Stimulated activated naive CD8-positive, alpha-beta T cell treated with anti-CD3 and anti-CD28 coated beads, Interleukin-15, Interleukin-2, amounts not matched to agents 100 U/mL and 50 U/mL, for 24 hours (primary cell): ENCODE measurements at regions not wholly inside any gene's neighbourhood (a gene's known extent, or its start where the extent isn't known, plus 50 kb on each side); places are given as distances from the start of the nearest gene placed in this dataset.

Source experiments
- ATAC-seq: fragments of 150-1000 bp; cut with Tn5 transposase; one replicate; pipeline ENCODE4 v1.10.0; 2021
- DNase-seq: peaks from one replicate; pipeline ENCODE4 v3.0.0; 2021

DNA sequence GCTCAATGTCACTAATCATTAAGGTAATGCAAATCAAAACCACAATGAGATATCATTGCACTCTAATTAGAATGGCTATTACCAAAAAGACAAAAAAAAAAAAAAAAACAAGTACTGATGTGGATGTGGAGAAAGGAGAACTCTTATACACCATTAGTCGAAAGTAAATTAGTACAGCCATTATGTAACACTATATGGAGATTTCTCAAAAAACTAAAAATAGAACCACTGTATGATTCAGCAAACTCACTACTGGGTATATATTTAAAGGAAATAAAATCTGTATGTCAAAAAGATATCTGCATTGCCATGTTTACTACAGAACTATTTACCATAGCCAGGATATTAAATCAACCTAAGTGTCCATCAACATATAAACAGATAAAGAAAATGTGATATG is 265.4 kb upstream of the ARHGAP20 start:
- no peak for DNase-seq
- no peak for ATAC-seq

DNA sequence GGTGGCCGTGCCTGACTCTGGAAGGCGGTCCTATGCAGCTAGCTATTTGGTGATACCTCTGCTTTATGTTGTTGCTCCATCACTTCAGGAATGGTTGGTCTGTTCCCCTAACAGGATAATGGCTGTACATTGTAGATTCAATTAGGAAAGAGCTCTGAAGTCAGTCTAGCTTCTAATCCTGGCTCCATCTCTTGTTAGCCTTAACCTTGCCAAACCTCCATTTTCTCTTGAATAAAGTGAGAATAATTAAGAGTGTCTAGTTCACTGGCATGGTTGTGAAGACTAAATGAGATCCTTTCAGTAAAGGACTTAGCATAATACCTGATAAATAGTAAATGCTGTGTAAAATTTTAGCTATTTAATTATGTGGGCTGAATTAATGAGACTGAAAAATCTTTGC is 262.5 kb upstream of the ARHGAP20 start:
- DNase-seq (no peak), ATAC-seq (no peak)

DNA sequence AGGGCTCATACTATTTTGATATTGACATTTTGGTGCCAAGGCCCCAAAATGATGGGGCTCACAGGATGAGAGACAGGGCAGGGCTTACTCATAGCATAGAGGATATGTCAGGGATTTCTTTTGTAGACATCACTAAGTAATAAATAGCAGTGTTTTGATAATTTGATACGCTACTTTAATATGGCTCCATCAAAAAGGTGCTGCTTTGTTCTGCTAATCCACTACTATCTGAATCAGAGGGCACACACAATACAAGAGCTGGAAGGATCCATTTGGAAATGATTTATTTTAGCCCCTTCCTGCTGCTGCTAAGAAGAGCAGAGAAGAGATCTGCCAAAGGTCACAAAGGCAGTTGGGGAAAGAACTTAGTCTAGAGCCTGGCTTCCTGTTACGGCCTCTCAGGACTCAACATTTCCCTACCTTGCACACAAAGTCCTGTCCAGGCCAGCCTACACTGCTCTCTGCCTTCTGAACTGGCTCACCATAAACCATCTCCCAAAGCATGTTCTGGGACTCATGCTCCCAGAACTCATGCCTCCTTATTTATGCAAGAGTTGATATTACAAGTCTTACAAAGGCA is 261.3 kb upstream of the ARHGAP20 start:
- DNase-seq, result no peak
- ATAC-seq, result no peak

DNA sequence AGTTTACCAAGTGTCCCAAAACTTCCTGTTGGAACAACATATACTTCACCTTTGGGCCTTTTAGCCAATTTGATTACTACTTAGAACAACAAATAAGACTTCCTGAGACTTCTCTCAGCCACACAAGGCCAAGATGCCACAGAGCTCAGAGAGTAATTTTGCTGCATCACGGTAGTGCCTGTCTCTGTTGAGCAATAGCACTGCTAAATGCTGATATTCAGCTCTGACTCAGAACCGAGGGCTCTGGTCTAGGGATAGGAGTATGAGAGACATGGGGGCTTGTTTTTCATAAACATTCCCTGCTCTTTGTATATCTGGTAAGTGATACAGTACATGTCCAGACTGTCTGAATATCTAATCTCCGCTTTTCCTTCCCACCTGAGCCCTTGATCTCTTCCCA is 260.4 kb upstream of the ARHGAP20 start:
- no peak for ATAC-seq
- DNase-seq, result no peak

DNA sequence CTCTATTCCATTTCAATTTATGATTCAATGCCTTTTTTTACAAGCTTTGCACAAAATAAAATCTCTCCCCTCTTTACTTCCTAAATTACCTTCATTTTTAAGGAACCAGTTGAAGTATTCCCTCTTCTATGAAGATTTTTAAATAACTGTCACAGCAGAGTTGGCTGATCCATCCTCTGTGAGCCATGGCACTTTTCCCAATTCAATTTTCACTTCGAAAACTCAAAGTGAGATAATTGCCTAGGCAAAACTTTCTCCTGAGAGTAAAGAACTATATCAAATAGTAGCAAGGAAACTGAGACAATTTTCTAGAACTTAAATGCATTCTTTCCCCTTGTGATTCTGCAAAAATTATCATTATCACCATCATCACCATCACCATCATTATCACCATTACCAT is 259.9 kb upstream of the ARHGAP20 start:
- ATAC-seq (no peak), DNase-seq (no peak)

DNA sequence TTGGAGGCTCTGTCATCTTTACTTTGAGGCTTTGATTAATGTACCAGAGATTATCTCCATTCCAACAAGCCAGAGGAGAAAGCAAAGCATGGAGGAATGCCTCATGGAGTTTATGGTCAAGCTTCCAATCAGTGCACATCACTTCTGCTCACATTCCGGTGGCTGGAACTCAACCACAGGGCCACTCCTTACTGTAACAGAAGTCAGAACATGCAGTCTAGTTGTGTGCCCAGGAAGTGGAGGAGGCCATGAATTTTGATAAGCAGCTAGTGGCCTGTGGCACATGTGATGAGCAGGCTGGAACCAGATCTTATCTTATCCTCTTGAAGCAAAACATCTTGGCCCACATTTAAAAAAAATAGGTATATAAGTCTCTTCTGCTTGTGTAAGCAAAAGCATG is 258.9 kb upstream of the ARHGAP20 start:
- DNase-seq (no peak), ATAC-seq (no peak)

DNA sequence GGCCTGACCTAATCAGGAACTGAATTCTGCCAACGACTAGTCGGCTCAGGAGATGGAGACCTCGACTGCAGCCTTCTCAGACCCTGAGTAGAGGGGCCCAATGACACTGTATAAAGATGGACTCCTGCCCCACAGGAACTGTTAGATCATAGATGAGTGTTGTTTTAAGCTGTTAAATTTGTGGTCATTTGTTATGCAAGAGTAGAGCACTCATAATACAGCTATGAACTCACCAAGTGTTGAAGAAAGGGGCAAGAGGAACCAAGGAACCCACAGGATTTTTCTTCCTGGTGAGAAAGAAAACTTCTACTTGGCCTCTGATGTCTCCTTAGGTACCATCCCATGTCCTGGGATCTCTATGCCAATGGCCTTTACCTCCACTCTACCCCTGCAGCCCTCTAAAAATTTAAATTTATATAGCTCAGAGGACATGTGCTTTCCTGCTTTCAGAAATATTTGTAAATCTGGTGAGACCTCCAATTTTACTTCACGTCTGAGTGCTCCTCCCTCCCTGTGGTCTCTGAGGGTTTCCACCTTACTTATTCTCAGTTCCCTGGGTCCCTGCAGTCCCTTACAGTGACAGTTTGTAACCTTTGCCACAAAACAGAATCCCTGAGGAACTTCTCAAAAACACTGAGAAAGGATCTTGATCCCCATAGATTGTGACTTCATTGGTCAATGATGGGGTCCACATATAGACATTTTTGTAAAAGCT is 256.3 kb upstream of the ARHGAP20 start:
- ATAC-seq, result no peak
- DNase-seq, result no peak

DNA sequence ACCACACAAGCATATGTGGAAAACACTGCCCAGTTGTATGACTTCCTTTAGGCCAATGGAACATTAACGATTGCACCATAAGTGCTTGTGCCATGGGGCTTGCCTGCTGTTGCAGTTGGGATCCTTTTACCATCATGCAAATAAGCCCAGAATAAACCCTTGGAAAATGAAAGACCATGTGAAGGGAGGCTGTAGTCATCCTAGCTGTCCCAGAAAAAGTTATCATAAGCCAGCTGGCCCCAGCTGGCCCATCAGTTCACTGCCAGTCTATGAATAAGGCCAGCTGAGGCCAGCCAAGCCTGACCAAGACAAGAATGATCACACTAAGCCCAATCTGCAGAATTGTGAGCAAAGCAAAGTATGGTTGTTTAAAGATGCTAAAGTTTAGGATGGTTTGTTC is 253.9 kb upstream of the ARHGAP20 start:
- ATAC-seq, result no peak
- DNase-seq, result no peak

DNA sequence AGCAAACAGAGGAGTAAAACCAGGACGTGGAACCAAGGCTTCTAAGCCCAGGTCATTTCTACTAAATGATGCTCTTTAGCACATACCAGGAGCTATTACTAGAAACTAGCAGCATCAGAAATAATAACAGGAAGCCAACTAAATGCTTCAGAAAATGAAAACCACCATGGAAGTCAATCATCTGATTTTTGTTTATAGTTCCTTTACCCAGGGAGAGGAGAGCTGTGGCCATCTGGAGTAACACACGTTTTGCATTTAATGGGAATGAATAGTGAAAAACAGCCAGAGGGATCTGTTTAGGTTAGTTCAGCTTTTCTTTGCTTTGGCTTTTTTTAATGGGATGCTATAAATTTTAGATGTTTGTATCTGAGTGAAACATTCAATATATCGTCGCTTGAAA is 250.7 kb upstream of the ARHGAP20 start:
- ATAC-seq, result no peak
- DNase-seq, result no peak

DNA sequence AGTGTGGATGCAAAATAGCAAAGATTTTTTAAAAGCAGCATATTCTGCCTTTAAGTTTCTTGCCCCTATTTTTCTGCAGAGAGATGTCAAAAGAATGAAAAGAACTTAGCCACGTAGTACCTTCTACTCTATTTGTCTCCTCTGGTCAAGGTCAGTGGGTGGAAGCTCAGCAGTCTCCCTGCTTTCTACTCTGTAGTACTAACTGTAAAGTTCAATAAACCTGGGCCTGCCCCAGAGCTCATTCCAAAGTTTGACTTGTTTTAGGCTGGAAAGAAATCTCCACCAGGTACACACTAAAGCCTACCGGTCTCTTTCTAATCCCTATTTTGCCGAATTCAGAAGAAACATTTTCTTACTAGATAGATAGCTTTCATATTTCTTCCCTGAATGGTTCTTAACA is 247.9 kb upstream of the ARHGAP20 start:
- DNase-seq (no peak), ATAC-seq (no peak)

DNA sequence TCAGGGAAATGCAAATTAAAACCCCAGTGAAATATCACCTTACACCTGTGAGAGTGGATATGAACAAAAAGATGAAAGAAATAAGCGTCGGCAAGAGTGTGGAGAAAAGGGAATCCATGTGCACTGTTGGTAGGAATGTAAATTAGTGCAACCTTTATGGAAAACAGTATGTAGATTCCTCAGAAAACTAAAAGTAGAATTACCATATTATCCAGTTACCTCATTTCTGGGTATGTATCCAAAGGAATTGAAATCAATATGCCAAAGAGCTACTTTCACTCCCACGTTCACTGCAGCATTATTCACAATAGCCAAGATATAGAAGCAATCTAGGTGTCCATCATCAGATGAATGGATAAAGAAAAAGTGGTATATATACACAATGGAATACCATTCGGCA is 246.0 kb upstream of the ARHGAP20 start:
- no peak for DNase-seq
- no peak for ATAC-seq

DNA sequence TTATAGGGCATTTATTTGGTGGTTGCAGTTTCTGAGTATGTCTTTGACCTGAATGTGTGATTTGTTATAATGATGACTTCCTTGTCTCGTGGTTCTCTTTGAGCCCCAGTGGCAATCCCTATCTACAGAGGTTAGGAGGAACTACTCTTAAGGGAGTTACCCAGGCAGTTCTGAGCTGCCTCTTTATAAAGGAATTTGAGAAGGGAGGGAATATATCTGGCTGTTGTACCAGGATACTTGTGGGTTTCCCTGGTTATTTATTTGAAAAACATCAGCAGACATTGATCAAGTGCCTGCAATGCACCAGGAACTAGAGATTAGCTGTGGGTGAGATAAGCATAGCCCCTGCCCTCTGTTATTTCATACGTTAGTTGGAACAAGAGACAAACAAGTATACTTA is 243.5 kb upstream of the ARHGAP20 start:
- no peak for DNase-seq

DNA sequence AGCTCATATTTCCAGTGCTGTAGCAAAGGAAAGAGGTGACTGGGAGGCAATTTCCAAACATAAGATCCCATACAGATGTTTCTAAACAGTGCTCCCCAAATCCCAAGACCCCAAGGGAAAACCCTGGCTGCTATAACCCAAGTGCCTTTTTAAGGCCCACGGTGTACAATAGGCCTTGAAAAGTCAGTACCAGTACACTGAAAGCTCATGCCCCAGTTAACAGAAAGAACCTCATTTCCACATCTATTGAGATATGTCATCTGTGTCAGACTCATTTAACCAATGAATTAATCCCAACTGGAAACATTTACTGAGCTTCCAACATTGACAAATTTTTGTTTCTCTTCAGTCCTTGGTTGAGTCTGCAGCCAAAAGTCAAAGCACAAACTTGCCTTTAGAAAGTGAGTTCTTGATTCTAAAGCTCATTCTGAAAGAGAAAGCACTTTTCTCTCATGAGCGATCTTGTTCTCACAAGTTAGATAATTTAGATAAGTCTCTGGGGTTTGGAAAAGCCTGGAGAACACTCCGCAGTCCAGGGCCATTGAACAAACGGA is 239.8 kb upstream of the ARHGAP20 start:
- ATAC-seq (no peak), DNase-seq (no peak)

More for the DNA sequence above, 243.5 kb upstream of the ARHGAP20 start:
- ATAC-seq, result no peak

DNA sequence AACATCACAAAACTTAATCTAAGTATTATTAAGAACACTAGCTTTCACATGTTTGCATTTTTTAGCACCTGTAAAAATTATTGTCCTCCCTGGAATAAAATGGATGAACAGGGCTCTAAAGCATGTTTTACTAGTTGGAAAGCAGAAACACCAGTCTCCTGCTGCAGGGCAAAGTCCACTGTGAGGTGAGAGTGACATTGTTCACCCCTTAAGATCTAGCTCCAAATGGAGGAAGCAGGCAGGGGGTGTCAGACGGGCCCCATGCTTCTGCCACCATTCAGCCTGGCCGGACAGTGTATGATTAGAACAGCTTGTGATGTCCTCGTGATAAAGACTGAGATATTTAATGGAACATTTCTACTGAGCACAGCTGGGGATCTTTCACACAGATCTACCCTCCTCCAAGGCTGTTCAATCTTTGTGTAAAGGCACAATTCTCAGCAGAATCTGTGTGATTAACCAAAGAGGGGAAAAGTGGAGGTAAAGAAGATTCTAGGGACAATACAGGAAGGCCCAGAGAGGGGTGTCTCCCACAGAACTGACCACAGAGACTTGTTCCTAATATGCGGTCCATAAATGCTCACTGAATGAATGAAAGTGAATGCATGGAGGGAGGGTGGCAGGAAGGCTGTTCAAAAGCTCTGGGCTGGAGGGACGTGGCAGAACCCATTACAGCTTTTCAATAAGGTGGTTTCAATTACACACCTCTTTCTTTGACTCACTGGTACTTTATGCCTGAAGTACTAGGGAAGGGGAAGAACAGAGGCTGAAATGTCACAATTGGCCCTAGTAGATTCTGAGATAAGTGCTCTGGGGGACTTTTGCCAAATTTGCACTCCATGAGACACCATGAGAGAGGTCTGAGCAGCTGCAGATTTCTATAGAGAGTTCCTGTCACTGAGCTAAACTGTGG is 239.1 kb upstream of the ARHGAP20 start:
- ATAC-seq, result peak; percentile 23
- no peak for DNase-seq

DNA sequence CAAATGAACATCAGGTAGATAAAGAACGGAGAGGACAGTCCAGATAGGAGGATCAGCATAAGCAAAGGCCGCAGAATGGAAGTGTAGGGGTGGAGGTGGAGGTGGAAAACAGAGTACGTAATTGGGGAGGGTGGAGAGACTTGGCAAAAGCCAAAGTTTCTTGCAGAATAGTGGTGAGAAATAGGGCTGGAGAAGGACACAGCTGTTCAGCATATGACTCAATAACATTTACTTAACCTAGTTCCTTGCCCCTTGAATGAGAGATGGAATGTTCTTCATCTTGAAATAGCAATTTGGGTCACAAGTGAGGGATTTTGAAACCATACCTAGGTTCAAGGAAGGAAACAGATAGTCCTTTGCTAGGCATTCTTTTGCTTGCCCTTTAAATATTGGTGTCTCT is 235.9 kb upstream of the ARHGAP20 start:
- ATAC-seq (no peak), DNase-seq (no peak)

DNA sequence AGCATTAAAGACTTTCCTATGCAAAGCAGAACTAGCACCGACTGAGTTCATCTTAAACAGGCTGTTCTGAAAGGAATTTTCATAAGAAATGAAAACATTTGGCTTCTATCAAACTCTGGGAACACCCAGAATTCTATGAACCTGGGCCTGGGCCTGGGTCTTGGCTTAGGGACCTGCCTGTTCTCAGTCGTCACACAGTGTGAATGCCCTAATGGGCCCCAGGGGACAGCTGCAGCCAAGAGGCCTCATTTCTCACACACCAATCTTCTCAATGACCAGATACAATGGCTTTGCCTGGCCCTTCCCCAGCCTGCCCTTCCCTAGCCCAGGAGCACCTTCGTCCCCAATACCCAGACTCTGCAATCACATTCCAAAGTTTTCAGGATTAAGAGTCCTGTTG is 234.9 kb upstream of the ARHGAP20 start:
- DNase-seq, result no peak
- ATAC-seq, result no peak

DNA sequence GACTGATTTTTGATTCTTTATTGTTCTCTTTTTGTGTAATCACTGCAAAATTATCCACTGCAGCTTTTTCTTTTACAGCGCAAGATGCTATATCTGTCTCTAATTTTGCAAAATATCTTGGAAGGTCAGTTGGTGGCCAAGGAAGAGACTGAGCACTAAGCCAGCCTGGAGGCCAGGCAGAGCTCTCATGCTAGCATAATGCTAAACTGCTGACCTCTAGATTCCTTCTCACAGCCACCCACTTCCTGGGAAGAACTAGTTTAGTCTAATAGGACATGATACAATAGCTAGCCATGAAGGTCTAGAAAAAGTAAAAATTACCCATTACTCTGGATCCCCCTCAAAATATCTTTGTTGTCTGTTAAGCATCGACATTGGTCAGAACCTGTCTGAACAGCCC is 227.2 kb upstream of the ARHGAP20 start:
- DNase-seq, result no peak
- no peak for ATAC-seq

DNA sequence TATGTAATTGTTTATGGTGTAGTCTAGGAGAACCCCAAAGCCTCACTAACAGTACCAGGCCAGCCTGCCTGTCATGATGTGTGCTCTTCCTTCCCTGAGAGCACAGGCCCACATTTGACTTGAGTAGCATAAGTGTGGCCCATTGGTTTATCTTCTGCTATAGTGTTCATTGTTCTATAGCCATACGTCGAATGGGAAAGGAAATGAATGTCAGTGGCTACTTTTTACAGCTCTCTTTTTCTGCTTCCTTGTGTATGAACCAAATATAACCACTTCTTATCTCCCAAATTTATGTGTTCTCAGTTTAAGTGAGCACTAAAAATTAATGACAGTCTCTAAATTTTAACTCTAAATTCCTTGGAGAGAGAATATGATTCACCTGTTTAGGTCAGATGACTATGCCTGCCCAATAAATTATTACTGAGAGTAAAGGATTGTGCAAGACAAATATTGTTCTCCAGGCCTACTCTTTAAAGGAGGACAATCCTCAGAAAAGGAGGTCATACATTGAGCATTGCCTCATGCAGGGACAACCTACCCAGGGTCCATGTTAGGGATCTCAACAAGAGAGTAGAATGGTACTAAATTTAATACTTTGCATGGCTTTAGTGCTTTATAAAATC is 222.9 kb upstream of the ARHGAP20 start:
- no peak for DNase-seq
- ATAC-seq, result no peak

DNA sequence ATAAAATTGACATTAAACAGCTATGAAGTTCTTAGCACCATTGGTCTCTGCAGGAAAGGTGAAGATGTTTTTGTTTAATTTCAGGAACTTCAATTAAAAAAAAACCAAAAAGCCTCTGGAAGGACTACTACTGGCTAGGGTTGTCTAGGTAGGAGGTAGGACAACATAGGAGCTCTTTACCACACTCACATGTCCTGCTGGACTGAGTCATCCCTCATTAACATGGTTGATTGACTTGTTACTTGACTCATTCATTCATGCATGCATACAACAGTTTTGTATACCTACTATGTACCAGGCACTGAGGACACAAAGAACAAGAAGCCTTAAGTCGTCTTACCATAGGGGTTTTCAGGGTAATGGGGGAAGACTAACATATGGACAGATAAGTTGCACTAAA is 216.9 kb upstream of the ARHGAP20 start:
- DNase-seq (no peak), ATAC-seq (no peak)

DNA sequence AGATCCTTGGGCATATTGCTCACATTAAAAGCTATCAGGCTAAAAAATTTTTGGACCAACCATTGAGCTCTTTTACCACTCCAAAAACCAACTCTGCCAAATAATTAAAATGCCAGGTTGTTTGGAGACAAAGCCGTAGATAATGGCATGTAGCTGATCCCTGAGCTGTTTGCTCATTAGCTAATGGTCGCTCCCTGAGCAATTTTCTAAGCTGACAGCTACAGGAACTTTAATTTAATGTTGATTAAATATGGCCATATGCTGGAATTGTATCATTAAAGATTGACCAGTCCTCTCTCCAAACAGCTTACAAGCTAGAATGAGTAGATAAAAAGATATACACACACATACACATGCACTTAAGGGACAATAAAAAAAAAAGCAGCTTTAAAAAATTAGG is 216.2 kb upstream of the ARHGAP20 start:
- ATAC-seq, result no peak
- no peak for DNase-seq

DNA sequence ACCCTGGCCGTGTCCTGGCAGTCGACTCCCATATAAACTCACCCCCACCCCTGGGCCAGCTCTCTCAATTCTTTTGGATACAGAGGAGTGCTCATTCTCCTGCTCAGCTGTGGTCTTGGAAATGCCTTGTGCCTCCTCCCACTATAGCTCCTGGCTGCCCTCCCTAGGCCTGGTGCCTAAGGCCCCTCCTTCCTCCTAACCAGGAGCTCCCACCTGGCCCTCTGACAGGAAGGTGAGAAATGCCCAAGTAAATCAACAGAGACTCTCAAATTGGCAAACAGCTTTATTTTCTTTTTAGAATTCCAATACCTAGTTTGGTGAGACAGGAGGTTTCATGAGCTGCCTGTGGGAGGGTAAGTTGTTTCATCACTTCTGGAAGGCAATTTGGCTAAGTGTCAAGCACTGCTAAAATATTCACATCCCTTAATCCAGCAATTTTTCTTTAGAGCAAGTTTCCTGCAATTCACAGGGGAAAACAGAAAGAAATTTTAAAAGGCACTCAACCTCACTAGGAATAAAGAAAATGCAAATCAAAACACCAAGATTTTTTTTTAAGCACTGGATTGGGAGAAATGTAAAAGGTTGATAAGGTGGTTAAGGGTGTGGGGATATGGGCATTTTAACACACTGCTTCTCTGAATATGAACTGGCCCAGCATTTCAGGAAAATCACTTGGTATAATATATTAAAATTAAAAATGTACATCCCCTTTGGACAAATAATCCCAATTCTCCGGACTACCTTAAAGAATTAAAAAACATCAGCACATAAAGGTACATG is 209.7 kb upstream of the ARHGAP20 start:
- ATAC-seq, result no peak

More for the DNA sequence above, 209.7 kb upstream of the ARHGAP20 start:
- DNase-seq, result no peak
